Muscle of leg (tissue), 3 donors: ENCODE measurements at regions not wholly inside any gene's neighbourhood (a gene's known extent, or its start where the extent isn't known, plus 50 kb on each side); places are given as distances from the start of the nearest gene placed in this dataset.
A peak's percentile ranks its signal among the peaks of the same experiment; 100 is the strongest.

Experiments
- DNase-seq: peaks from one replicate; pipeline ENCODE4 v3.0.0; 2013
- H3K27ac ChIP-seq: one replicate; pipeline ENCODE4 v1.5.1; 2013; ENCODE audit warnings: mild to moderate bottlenecking, low read length, control low read depth
- H3K27me3 ChIP-seq: one replicate; pipeline ENCODE4 v1.6.1; 2013; ENCODE audit warnings: low read length; ENCODE audit not compliant: control insufficient read depth, insufficient read depth
- H3K36me3 ChIP-seq: one replicate; pipeline ENCODE4 v1.6.1; 2013; ENCODE audit warnings: low read length; ENCODE audit not compliant: control insufficient read depth, insufficient read depth
- H3K4me1 ChIP-seq: one replicate; pipeline ENCODE4 v1.6.1; 2013; ENCODE audit warnings: low read length; ENCODE audit not compliant: control insufficient read depth, insufficient read depth
- H3K4me3 ChIP-seq: one replicate; pipeline ENCODE4 v1.5.1; 2013; ENCODE audit warnings: low read length, control low read depth
- H3K9me3 ChIP-seq: replicated peaks from 2 replicates; pipeline ENCODE4 v1.6.1; 2013; ENCODE audit warnings: low read depth, low read length; ENCODE audit not compliant: control insufficient read depth
- whole genome bisulfite sequencing: methylation state at CpG from one replicate; pipeline ENCODE4 v1.1.5; 2013; ENCODE audit warnings: missing lambda C conversion rate; ENCODE audit not compliant: insufficient coverage; 5-methylcytosine and 5-hydroxymethylcytosine counted together

- H3K9me3 ChIP-seq, result no peaks in the 10 kb centered on the region
- no peaks in the 10 kb centered on the region for H3K36me3 ChIP-seq
- H3K4me3 ChIP-seq, result no peak overlapping the region
- no peak overlapping the region for H3K27ac ChIP-seq
- no peaks in the 10 kb centered on the region for H3K27me3 ChIP-seq
- no peak for DNase-seq
- no peaks in the 10 kb centered on the region for H3K4me1 ChIP-seq
These were observed 229.8 kb upstream of the NDST4 start for GRCh38 chr4:115343171-115343570.

- no CpG with 5 or more reads among the region's 4 CpGs for WGBS
- no peaks in the 10 kb centered on the region for H3K27me3 ChIP-seq
- no peaks in the 10 kb centered on the region for H3K4me1 ChIP-seq
- H3K36me3 ChIP-seq, result no peaks in the 10 kb centered on the region
- H3K9me3 ChIP-seq, result no peaks in the 10 kb centered on the region
- no peak overlapping the region for H3K4me3 ChIP-seq
- H3K27ac ChIP-seq, result no peak overlapping the region
- no peak for DNase-seq
These were observed 221.5 kb upstream of the NDST4 start for GRCh38 chr4:115334736-115335411.

DNA sequence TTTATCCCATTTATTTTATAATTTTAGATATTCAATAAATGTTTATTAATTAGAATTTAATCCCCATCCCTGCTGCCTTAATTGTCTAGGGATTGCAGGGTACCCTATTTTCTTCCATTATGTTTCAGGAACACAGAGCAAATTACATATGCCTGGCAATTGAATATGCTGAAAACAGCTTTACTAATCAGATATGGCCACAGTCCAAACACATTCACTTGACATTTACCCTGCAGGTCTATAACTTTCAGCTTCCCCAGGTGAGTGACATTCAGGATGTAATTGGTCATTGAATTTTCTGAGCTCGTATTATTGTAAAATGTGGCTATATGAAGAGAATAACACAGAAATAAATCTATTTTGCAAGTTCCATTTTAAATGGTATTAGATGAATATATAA lies 218.7 kb upstream of the NDST4 start:
- H3K36me3 ChIP-seq, result no peaks in the 10 kb centered on the region
- no CpG with 5 or more reads among the region's 1 CpG for WGBS
- no peaks in the 10 kb centered on the region for H3K27me3 ChIP-seq
- H3K27ac ChIP-seq, result no peak overlapping the region
- H3K4me1 ChIP-seq, result no peaks in the 10 kb centered on the region
- no peak overlapping the region for H3K4me3 ChIP-seq
- no peaks in the 10 kb centered on the region for H3K9me3 ChIP-seq
- DNase-seq, result no peak

DNA sequence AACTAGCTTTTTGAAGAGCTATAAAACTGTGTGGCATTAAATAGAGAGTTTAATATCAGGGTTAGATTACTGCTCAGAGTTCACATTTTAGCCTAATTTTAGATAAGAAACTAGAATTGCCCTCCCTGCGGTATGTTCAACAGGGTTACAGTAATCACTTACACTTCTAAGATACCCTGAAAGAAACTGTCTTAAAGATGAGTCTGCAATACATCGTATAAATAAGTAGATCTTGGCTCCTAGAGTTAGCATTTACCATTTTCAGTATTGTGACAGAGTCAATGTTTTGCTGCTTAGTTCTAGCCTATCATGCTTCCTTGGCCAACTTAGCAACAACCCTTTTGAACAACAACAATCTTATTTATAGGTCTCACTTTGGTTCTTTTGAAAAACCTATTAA lies 217.8 kb upstream of the NDST4 start:
- no peak overlapping the region for H3K27ac ChIP-seq
- WGBS, result no CpG with 5 or more reads among the region's 2 CpGs
- H3K9me3 ChIP-seq, result no peaks in the 10 kb centered on the region
- no peaks in the 10 kb centered on the region for H3K4me1 ChIP-seq
- H3K27me3 ChIP-seq, result no peaks in the 10 kb centered on the region
- no peak overlapping the region for H3K4me3 ChIP-seq
- no peaks in the 10 kb centered on the region for H3K36me3 ChIP-seq
- no peak for DNase-seq

DNA sequence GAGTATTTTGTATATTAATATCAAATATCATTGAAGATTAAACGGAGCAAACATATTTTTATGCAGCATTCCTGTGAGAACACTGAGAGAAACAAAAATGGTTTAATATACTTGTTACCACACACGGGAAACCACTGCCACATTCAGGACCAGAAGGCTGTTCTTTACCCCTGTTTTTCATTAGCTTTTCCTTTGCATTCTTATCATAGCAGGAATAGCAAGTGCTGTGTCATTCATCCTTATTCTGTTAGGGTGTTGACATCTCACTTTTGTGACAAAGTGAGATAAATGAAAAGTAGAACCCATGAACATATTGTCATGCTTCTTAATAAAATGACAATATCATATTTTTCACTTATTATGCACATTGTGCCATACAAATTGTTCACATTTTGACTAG lies 212.4 kb upstream of the NDST4 start:
- Histone ChIP-seq H3K4me1 (no peaks in the 10 kb centered on the region), H3K4me3 (no peak overlapping the region), H3K27ac (no peak overlapping the region), H3K27me3 (no peaks in the 10 kb centered on the region), H3K36me3 (no peaks in the 10 kb centered on the region), H3K9me3 (no peaks in the 10 kb centered on the region)
- no CpG with 5 or more reads among the region's 2 CpGs for WGBS
- no peak for DNase-seq

DNA sequence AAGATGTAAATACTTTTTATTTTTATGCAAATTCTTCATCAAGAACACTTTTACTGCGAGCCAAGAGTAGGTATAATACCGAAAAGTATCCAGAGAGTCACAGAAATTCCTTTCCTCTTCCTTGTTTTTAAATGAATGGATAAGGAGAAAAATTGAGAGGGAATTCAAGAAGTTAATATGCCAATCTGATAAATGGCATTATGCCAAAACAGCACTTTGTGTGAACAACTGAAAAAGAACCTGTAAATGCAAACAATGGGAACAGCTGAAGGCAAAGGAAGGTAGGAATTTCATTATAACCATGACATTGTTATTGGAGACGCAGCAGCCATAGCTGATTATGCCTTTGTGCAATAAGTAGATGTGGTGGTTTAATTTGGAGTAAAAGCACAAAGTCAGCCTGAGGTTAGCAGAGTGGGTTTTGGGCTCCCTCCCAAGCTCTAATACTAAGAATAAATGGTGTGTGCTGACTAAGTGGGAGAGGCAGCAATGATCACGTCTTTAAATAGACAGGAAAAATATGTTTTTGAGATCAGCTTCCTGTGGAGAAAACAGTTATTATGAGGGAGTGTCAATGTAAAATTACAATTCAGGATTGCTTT lies 209.8 kb upstream of the NDST4 start:
- no peaks in the 10 kb centered on the region for H3K9me3 ChIP-seq
- peak; percentile 6 for DNase-seq
- WGBS, result 40% methylated on average over 1 of the region's 4 CpGs

DNA sequence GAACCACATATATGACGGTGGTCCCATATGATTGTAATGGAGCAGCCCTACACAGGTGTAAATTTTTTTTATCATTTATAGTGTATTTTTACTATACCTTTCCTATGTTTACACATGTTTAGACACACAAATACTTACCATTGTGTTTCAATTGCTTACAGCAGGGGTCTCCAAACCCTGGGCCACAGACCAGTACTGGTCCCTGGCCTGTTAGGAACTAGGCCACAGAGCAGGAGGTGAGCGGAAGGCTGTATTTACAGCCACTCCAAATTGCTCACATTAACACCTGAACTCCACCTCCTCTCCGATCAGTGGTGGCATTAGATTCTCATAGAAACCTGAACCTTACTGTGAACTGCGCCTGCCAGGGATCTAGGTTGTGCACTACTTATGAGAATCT lies 201.8 kb upstream of the NDST4 start:
- H3K36me3 ChIP-seq, result no peaks in the 10 kb centered on the region
- WGBS, result 83% methylated on average over 1 of the region's 4 CpGs
- H3K27me3 ChIP-seq, result no peaks in the 10 kb centered on the region
- no peak overlapping the region for H3K27ac ChIP-seq
- no peaks in the 10 kb centered on the region for H3K4me1 ChIP-seq
- DNase-seq, result no peak
- no peak overlapping the region for H3K4me3 ChIP-seq
- H3K9me3 ChIP-seq, result no peaks in the 10 kb centered on the region

More for the DNA sequence above, 209.8 kb upstream of the NDST4 start:
- no peaks in the 10 kb centered on the region for H3K4me1 ChIP-seq
- no peak overlapping the region for H3K27ac ChIP-seq
- no peaks in the 10 kb centered on the region for H3K27me3 ChIP-seq
- H3K4me3 ChIP-seq, result no peak overlapping the region
- H3K36me3 ChIP-seq, result no peaks in the 10 kb centered on the region

DNA sequence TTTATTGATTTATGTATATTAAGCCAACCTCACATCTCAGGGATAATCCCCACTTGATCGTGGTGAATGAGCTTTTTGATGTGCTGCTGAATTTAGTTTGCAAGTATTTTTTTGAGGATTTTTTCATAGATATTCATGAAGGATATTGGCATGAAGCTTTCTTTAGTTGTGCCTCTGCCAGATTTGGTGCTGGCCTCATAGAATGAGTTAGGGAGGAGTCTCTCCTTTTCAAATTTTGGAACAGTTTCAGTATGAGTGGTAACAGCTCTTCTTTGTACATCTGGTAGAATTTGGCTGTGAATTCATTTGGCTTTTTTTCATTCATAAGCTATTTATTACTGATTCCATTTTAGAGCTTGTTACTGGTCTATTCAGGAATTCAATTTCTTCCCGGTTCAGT lies 197.2 kb upstream of the NDST4 start:
- no CpG with 5 or more reads among the region's 2 CpGs for WGBS
- Histone ChIP-seq H3K27me3 (no peaks in the 10 kb centered on the region), H3K36me3 (no peaks in the 10 kb centered on the region), H3K27ac (no peak overlapping the region), H3K4me3 (no peak overlapping the region), H3K9me3 (no peaks in the 10 kb centered on the region), H3K4me1 (no peaks in the 10 kb centered on the region)
- peak; percentile 15 for DNase-seq

- H3K27ac ChIP-seq, result no peak overlapping the region
- no peaks in the 10 kb centered on the region for H3K9me3 ChIP-seq
- H3K27me3 ChIP-seq, result no peaks in the 10 kb centered on the region
- no peak for DNase-seq
- H3K36me3 ChIP-seq, result no peaks in the 10 kb centered on the region
- WGBS, result no CpG with 5 or more reads among the region's 1 CpG
- H3K4me1 ChIP-seq, result no peaks in the 10 kb centered on the region
- H3K4me3 ChIP-seq, result no peak overlapping the region
These were observed 181.3 kb upstream of the NDST4 start for GRCh38 chr4:115294717-115295116.

GRCh38 chr4:115293093-115293462 lies 179.7 kb upstream of the NDST4 start:
- Histone ChIP-seq H3K4me1 (no peaks in the 10 kb centered on the region), H3K36me3 (no peaks in the 10 kb centered on the region), H3K27me3 (no peaks in the 10 kb centered on the region), H3K27ac (no peak overlapping the region), H3K4me3 (no peak overlapping the region), H3K9me3 (no peaks in the 10 kb centered on the region)
- no CpG with 5 or more reads among the region's 1 CpG for WGBS
- DNase-seq, result no peak
